ENCODE measurements at regions not wholly inside any gene's neighbourhood (a gene's known extent, or its start where the extent isn't known, plus 50 kb on each side); places are given as distances from the start of the nearest gene placed in this dataset.

- WGBS, result 85% methylated on average over 7 of the region's 7 CpGs
- no peak for DNase-seq (ENCODE audit: low spot score)
- Histone ChIP-seq H3K27me3 (ENCODE audit: control insufficient read depth in 4 of 4, insufficient read depth in 4 of 4, low read length in 3 of 4) (no peaks in the 10 kb centered on the region), H3K4me1 (ENCODE audit: control insufficient read depth in 4 of 4, insufficient read depth in 4 of 4, low read length in 3 of 4) (peaks cover 0 to 2% (median 0%) of the 10 kb centered on the region in 4 donors), H3K9me3 (ENCODE audit: control insufficient read depth in 4 of 4, low read length in 3 of 4) (no peaks in the 10 kb centered on the region), H3K27ac (ENCODE audit: low read depth in 1 of 2, low read length in 2 of 2) (no peak overlapping the region), H3K36me3 (ENCODE audit: control insufficient read depth in 4 of 4, insufficient read depth in 3 of 4, low read depth in 1 of 4, low read length in 3 of 4) (no peaks in the 10 kb centered on the region), H3K9ac (ENCODE audit: low read depth in 1 of 2, low read length in 2 of 2) (no peak overlapping the region), H3K4me3 (ENCODE audit: low read depth in 1 of 3, low read length in 3 of 3) (no peak overlapping the region)
- no peak for TF ChIP-seq RAD21 (IDR thresholded peaks at IDR 0.05)
- no peak for TF ChIP-seq YY1 (IDR thresholded peaks at IDR 0.05)
- TF ChIP-seq EGR1 (IDR thresholded peaks at IDR 0.05; ENCODE audit: low read depth in 2 of 2), result no peak
- TF ChIP-seq HNF4A (conservative IDR thresholded peaks at IDR 0.05), result no peak
- TF ChIP-seq RXRA (IDR thresholded peaks at IDR 0.05), result no peak
- no peak for TF ChIP-seq HNF4G (IDR thresholded peaks at IDR 0.05)
- no peak for TF ChIP-seq MAX (IDR thresholded peaks at IDR 0.05)
- TF ChIP-seq ATF3 (IDR thresholded peaks at IDR 0.05), result no peak
- no peak for TF ChIP-seq GABPA (IDR thresholded peaks at IDR 0.05 in 1 of 2, conservative IDR thresholded peaks at IDR 0.05 in 1 of 2)
- no peak for TF ChIP-seq FOXA1 (IDR thresholded peaks at IDR 0.05)
- TF ChIP-seq CTCF (IDR thresholded peaks at IDR 0.05; ENCODE audit: low read depth, low read length, missing input control), result no peak
- TF ChIP-seq NR2F2 (IDR thresholded peaks at IDR 0.05), result no peak
These were observed 443.1 kb downstream of the SOX9 start for GRCh38 chr17:72563952-72564351.

- H3K9ac ChIP-seq (ENCODE audit: low read depth in 1 of 2, low read length in 2 of 2), result no peak overlapping the region
- DNase-seq (ENCODE audit: low spot score), result no peak
- TF ChIP-seq RAD21 (IDR thresholded peaks at IDR 0.05) (no peak), YY1 (IDR thresholded peaks at IDR 0.05) (no peak), CTCF (IDR thresholded peaks at IDR 0.05; ENCODE audit: low read depth, low read length, missing input control) (no peak), ZBTB33 (IDR thresholded peaks at IDR 0.05) (no peak)
- H3K4me1 ChIP-seq (ENCODE audit: control insufficient read depth in 4 of 4, insufficient read depth in 4 of 4, low read length in 3 of 4), result peaks cover 0 to 2% (median 0%) of the 10 kb centered on the region in 4 donors
- H3K27ac ChIP-seq (ENCODE audit: low read depth in 1 of 2, low read length in 2 of 2), result no peak overlapping the region
- H3K9me3 ChIP-seq (ENCODE audit: control insufficient read depth in 4 of 4, low read length in 3 of 4), result no peaks in the 10 kb centered on the region
- H3K27me3 ChIP-seq (ENCODE audit: control insufficient read depth in 4 of 4, insufficient read depth in 4 of 4, low read length in 3 of 4), result no peaks in the 10 kb centered on the region
- H3K36me3 ChIP-seq (ENCODE audit: control insufficient read depth in 4 of 4, insufficient read depth in 3 of 4, low read depth in 1 of 4, low read length in 3 of 4), result no peaks in the 10 kb centered on the region
- WGBS, result 94% methylated on average over 5 of the region's 5 CpGs
- H3K4me3 ChIP-seq (ENCODE audit: low read depth in 1 of 3, low read length in 3 of 3), result no peak overlapping the region
These were observed 444.2 kb downstream of the SOX9 start for GRCh38 chr17:72565006-72565405.

Data from liver (tissue), 8 donors.